GM23248 (cell line): ENCODE measurements at regions not wholly inside any gene's neighbourhood (a gene's known extent, or its start where the extent isn't known, plus 50 kb on each side); places are given as distances from the start of the nearest gene placed in this dataset.
"Not testable (repeated sequence)": the region's sequence is repeated elsewhere in the genome, so short reads cannot be mapped to it uniquely, and the experiment has no call there.

Source experiments
- DNase-seq: peaks from one replicate; pipeline ENCODE4 v3.0.0-alpha.2; 2015
- H2AFZ ChIP-seq: fragments of 200-600 bp; sonication (generic); 2 replicates; pipeline ENCODE4 v1.6.1; 2016; ENCODE audit warnings: antibody characterized with exemption
- H3F3A ChIP-seq: fragments of 200-600 bp; sonication (generic); 2 replicates; pipeline ENCODE4 v1.6.1; 2016; ENCODE audit warnings: mild to moderate bottlenecking, antibody characterized with exemption, mixed run types; ENCODE audit not compliant: insufficient read depth
- H3K27ac ChIP-seq: fragments of 200-600 bp; sonication (generic); 2 replicates; pipeline ENCODE4 v1.5.1; 2016; ENCODE audit warnings: mild to moderate bottlenecking
- H3K27me3 ChIP-seq: fragments of 200-600 bp; sonication (generic); replicated peaks from 2 replicates; pipeline ENCODE4 v1.6.1; 2016; ENCODE audit warnings: mild to moderate bottlenecking; ENCODE audit not compliant: insufficient read depth
- H3K36me3 ChIP-seq: fragments of 200-600 bp; sonication (generic); 2 replicates; pipeline ENCODE4 v1.6.1; 2016; ENCODE audit warnings: low read depth, mild to moderate bottlenecking
- H3K4me1 ChIP-seq: fragments of 200-600 bp; sonication (generic); 2 replicates; pipeline ENCODE4 v1.6.1; 2016; ENCODE audit warnings: mild to moderate bottlenecking; ENCODE audit not compliant: insufficient read depth
- H3K4me2 ChIP-seq: fragments of 200-600 bp; sonication (generic); one replicate; pipeline ENCODE4 v1.6.1; 2016; ENCODE audit warnings: mild to moderate bottlenecking; ENCODE audit not compliant: unreplicated experiment
- H3K4me3 ChIP-seq: fragments of 200-600 bp; sonication (generic); 2 replicates; pipeline ENCODE4 v1.5.1; 2016; ENCODE audit warnings: mild to moderate bottlenecking
- H3K79me2 ChIP-seq: fragments of 200-600 bp; sonication (generic); 2 replicates; pipeline ENCODE4 v1.6.1; 2016; ENCODE audit warnings: mild to moderate bottlenecking; ENCODE audit not compliant: insufficient read depth
- H3K9ac ChIP-seq: fragments of 200-600 bp; sonication (generic); 2 replicates; pipeline ENCODE4 v1.6.1; 2016; ENCODE audit warnings: mild to moderate bottlenecking
- H3K9me2 ChIP-seq: fragments of 200-600 bp; sonication (generic); 2 replicates; pipeline ENCODE4 v1.6.1; 2016; ENCODE audit warnings: mixed run types, mild to moderate bottlenecking, moderate library complexity; ENCODE audit not compliant: insufficient read depth
- H3K9me3 ChIP-seq: fragments of 200-600 bp; sonication (generic); one replicate; pipeline ENCODE4 v1.6.1; 2017; ENCODE audit warnings: low read depth
- H4K20me1 ChIP-seq: fragments of 200-600 bp; sonication (generic); 2 replicates; pipeline ENCODE4 v1.6.0; 2016; ENCODE audit not compliant: insufficient read depth
- EZH2 ChIP-seq: fragments of 200-600 bp; sonication (generic); IDR thresholded peaks from 2 replicates; pipeline ENCODE4 v1.6.1; 2018; ENCODE audit warnings: antibody characterized with exemption, mild to moderate bottlenecking; ENCODE audit not compliant: insufficient read depth, poor library complexity, severe bottlenecking
- EZH2phosphoT487 ChIP-seq: fragments of 200-600 bp; sonication (generic); IDR thresholded peaks from 2 replicates; pipeline ENCODE4 v1.6.1; 2018; ENCODE audit warnings: antibody characterized with exemption, moderate library complexity, mild to moderate bottlenecking, low read depth; ENCODE audit not compliant: insufficient read depth
- WGBS, 2 experiments: methylation state at CpG; one replicate each; pipeline ENCODE4 v1.1.6; 2015 to 2017; ENCODE audit warnings: low lambda C conversion rate in 2 of 2, low coverage in 1 of 2; ENCODE audit errors: missing lambda C conversion rate in 2 of 2; 5-methylcytosine and 5-hydroxymethylcytosine counted together
- in situ Hi-C: fragments of 300-500 bp; cut with MboI; formaldehyde crosslinking; loops from 2 replicates; pipeline ENCODE4 v1.15.0; 2020

GRCh38 chr7:10476642-10477041 is 497.0 kb upstream of the PHF14 start:
- in situ Hi-C loops = no loop called here
- no peak overlapping the region for H3K9ac ChIP-seq
- H2AFZ ChIP-seq = no peak overlapping the region
- DNase-seq = no peak
- no peaks in the 10 kb centered on the region for H4K20me1 ChIP-seq
- H3F3A ChIP-seq = no peaks in the 10 kb centered on the region
- no peaks in the 10 kb centered on the region for H3K36me3 ChIP-seq
- no peak overlapping the region for H3K27ac ChIP-seq
- no peak overlapping the region for H3K4me3 ChIP-seq
- no peak for TF ChIP-seq EZH2
- TF ChIP-seq EZH2phosphoT487 = no peak
- 52 to 59% methylated on average over 13 to 15 of the region's 15 CpGs for WGBS, 2 experiments
- no peaks in the 10 kb centered on the region for H3K27me3 ChIP-seq
- no peaks in the 10 kb centered on the region for H3K4me1 ChIP-seq
- no peaks in the 10 kb centered on the region for H3K9me2 ChIP-seq
- no peaks in the 10 kb centered on the region for H3K9me3 ChIP-seq
- H3K4me2 ChIP-seq = no peak overlapping the region
- H3K79me2 ChIP-seq = no peaks in the 10 kb centered on the region

- Histone ChIP-seq H3K79me2 (no peaks in the 10 kb centered on the region), H3K27ac (no peak overlapping the region), H3K9ac (no peak overlapping the region), H3K4me3 (no peak overlapping the region), H3K9me2 (no peaks in the 10 kb centered on the region), H3K4me1 (no peaks in the 10 kb centered on the region), H3K4me2 (no peak overlapping the region), H2AFZ (no peak overlapping the region), H3F3A (no peaks in the 10 kb centered on the region), H3K9me3 (no peaks in the 10 kb centered on the region), H4K20me1 (no peaks in the 10 kb centered on the region), H3K36me3 (no peaks in the 10 kb centered on the region), H3K27me3 (no peaks in the 10 kb centered on the region)
- 36% methylated on average over 5 of the region's 5 CpGs for WGBS, 2 experiments
- DNase-seq = no peak
- in situ Hi-C loops = no loop called here
- TF ChIP-seq EZH2 (no peak), EZH2phosphoT487 (no peak)
Measured at GRCh38 chr7:10483671-10484070, 490.0 kb upstream of the PHF14 start.

- Histone ChIP-seq H3K9me2 (no peaks in the 10 kb centered on the region), H3K4me2 (no peak overlapping the region), H3F3A (no peaks in the 10 kb centered on the region), H4K20me1 (no peaks in the 10 kb centered on the region), H3K27me3 (no peaks in the 10 kb centered on the region), H3K4me3 (no peak overlapping the region), H3K79me2 (no peaks in the 10 kb centered on the region), H3K9me3 (no peaks in the 10 kb centered on the region), H3K36me3 (no peaks in the 10 kb centered on the region), H3K4me1 (no peaks in the 10 kb centered on the region), H3K27ac (no peak overlapping the region), H3K9ac (no peak overlapping the region), H2AFZ (no peak overlapping the region)
- TF ChIP-seq EZH2 (no peak), EZH2phosphoT487 (no peak)
- DNase-seq = no peak
- in situ Hi-C loops = no loop called here
Measured at GRCh38 chr7:10484767-10485166, 488.9 kb upstream of the PHF14 start.

- H3K79me2 ChIP-seq, H3K27ac ChIP-seq, H4K20me1 ChIP-seq, H3K4me2 ChIP-seq, H3F3A ChIP-seq, H3K36me3 ChIP-seq, H3K4me1 ChIP-seq, H2AFZ ChIP-seq, DNase-seq, in situ Hi-C loops, H3K4me3 ChIP-seq, H3K27me3 ChIP-seq, H3K9me3 ChIP-seq, H3K9me2 ChIP-seq, H3K9ac ChIP-seq: not testable (repeated sequence)
- 35 to 39% methylated on average over 16 to 18 of the region's 18 CpGs for WGBS, 2 experiments
Measured at GRCh38 chr7:10501206-10501884, 472.3 kb upstream of the PHF14 start.

- H2AFZ ChIP-seq = no peak overlapping the region
- no peaks in the 10 kb centered on the region for H3K9me3 ChIP-seq
- H3K9me2 ChIP-seq = no peaks in the 10 kb centered on the region
- H3K4me2 ChIP-seq = no peak overlapping the region
- no peak overlapping the region for H3K9ac ChIP-seq
- no peak overlapping the region for H3K4me3 ChIP-seq
- TF ChIP-seq EZH2 (no peak), EZH2phosphoT487 (no peak)
- in situ Hi-C loops = no loop called here
- H3K79me2 ChIP-seq = no peaks in the 10 kb centered on the region
- no peaks in the 10 kb centered on the region for H3F3A ChIP-seq
- no peaks in the 10 kb centered on the region for H3K36me3 ChIP-seq
- WGBS, 2 experiments = 38 to 57% methylated on average over 2 of the region's 2 CpGs
- no peaks in the 10 kb centered on the region for H3K27me3 ChIP-seq
- no peak overlapping the region for H3K27ac ChIP-seq
- no peaks in the 10 kb centered on the region for H3K4me1 ChIP-seq
- no peak for DNase-seq
- no peaks in the 10 kb centered on the region for H4K20me1 ChIP-seq
Measured at GRCh38 chr7:10507032-10507431, 466.6 kb upstream of the PHF14 start.
